GM18868 (cell line): ENCODE measurements at regions not wholly inside any gene's neighbourhood (a gene's known extent, or its start where the extent isn't known, plus 50 kb on each side); places are given as distances from the start of the nearest gene placed in this dataset.
"Not testable (repeated sequence)": the region's sequence is repeated elsewhere in the genome, so short reads cannot be mapped to it uniquely, and the experiment has no call there.

Experiments
- ATAC-seq: cut with Tn5 transposase; IDR thresholded peaks from one replicate; pipeline ENCODE4 v1.9.1; 2021; ENCODE audit warnings: mild to moderate bottlenecking, moderate library complexity; ENCODE audit not compliant: unreplicated experiment

DNA sequence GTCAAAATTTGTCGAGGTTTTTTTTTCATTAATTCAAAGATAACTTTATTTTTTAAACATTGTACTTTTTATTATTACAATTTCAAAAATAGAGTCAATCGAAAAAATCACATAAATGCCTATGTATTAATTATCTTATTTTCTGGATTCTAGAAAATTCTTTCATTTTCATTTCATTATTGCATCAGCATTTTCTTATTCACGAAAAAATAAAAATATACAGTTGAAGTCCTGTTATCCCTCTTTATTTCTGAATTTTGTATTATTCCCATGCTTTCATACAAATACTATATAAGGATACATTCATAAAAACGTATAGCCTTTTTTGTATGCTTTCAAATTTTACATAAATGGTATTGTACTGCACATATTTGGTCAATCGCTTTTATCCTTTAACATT is 681.0 kb upstream of the USP24 start:
- ATAC-seq, result no peak

DNA sequence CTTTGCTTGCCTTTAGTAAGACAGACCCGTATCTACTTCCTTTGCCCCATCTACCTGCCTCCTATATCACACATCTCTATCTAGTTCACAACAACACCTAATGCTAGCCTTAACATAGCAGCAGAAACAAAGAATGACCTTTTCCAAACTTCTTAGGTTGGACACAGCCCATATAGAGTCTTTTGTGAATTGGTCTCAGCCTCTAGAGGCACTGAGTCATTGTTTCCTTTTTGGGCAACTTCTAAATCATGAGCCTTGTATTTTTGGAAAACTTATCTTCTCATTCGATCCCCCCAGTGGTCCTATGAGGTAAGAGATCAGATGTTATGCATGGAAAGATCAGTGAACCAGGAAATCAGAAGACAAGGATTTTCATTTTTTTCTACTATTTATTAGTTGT is 679.4 kb upstream of the USP24 start:
- ATAC-seq, result no peak

DNA sequence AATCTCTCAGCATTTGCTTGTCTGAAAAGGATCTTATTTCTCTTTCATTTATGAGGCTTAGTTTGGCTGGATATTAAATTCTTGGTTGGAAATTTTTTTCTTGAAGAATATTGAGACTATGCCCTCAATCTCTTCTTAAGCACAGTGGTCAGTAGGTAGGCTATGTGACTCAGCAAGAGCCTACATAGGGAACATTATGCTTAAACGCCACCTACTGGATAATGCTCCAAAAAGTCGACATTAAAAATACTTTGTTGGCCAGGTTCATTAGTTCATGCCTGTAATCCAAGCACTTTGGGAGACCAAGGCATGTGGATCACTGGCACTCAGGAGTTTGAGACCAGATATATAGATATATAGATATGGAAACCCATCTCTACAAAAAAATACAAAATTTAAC is 678.0 kb upstream of the USP24 start:
- peak; percentile 50 for ATAC-seq

DNA sequence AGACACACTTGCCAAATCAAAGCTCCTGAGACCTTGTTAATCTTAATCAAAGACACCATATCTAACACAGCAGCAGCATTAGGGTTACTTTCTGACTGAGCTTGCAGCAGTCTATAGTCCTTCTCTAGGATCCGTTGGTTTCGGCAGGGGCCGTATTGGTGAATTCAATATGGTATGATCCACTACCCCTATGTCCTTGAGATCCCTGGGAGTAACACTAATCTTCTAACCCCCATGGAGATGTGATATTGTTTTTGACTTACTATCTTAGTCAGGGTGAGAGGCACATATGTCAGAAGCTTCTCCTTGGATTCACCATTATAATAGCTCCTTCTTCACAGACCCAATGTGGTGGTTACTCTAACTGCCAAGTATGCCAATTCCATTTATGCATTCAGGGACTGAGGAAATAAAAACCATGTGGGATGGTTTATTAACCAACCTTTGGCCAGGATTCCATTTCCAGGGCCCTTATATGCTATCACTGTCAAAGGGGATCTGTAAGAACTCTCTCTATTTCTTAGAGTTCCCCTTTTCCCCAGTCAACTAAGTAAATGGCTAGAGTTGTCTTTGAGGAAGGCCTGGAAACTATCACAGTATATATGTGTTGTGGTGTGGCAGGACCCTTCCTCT is 673.6 kb upstream of the USP24 start:
- ATAC-seq, result no peak

DNA sequence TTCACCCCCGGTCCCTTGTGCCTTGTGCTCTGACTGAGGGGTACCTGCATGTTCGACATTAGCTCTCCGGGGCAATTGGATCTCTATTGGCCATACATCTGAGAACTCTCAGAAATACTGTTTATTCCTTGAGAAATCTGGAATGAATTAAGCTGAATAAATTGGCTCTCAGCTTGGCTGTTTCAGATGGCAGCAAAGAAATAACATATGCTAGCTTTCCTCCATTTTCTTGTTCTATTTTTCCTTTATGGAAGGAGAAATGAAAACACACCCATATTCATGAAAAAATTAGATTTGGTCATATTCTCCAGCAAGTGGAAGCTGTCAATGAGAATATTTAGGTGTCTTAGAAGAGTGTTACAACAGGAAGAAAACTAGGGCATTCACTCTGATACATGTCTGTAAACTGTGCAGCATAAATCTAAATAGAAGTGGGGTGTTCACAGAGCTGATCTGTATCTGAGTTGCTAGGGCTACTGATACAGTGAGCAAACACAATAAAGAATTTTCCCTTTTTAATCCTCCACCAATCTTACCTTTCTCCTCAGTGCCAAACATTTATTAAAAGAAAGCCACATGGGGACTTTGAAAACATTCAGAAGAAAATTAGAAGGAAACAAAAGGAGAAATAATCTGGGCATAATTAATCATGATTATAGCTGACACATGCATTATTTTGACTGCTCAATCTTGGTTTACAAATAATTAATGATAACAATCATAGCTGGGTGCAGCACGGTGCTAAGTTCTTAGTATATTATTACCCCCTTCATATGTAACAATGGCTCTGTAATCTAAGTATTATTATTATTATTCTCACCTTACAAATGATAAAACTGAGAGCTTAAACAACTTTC is 671.9 kb upstream of the USP24 start:
- no peak for ATAC-seq

DNA sequence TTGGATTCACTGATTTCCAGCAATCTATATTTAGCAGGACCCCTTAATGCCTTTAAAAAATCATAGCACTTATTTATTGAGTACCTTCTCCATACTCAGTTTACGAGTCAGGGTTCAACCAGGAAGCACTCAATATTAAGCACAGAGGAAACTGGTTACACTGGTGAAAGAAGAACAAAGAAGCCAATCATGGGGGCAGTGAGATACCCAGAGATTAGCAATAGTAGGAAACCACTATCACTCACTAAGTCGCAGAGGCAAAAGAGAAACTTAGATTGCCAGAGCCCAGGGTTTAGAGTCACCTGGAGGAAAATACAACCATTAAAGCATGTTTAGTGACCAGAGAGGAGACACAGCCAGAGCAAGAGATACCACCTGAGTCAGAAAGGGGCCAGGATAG is 670.5 kb upstream of the USP24 start:
- ATAC-seq, result no peak

DNA sequence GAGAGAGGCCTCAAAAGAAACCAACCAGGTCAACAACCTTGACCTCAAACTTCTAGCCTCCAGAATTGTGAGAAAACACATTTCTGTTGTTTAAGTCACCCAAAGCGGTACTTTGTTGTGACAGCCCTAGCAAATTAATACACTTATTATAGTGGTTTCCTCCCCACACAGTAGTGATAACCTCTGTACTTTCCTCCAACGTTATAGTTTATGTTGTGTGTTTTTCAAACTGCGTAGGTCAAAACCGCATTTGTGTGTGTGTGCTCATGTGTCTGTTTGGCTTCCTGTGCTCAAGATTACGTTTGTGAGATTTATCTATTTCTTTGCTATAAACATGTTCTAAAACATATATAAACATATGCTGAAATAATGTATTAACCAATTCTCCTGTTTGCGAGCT is 667.8 kb upstream of the USP24 start:
- no peak for ATAC-seq

DNA sequence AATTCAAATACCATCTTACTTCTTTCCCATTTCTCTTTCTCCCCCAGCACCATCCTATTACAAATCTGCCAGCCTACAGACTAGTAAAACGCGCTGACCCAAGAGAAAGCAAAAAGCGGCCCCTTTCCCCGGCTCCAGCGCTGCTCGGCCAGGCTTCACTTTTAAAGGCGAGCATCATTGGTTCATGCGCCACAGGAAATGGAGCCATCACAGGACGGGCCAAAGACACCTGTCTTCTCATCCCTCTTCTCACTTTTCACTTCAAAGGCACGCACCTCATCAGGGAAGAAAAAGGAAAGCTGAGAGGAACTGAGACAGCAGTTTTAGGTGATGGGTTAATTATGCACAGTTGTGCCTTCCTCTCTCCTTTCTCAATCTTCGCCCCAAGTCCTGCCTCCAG is 664.2 kb upstream of the USP24 start:
- ATAC-seq, result no peak

DNA sequence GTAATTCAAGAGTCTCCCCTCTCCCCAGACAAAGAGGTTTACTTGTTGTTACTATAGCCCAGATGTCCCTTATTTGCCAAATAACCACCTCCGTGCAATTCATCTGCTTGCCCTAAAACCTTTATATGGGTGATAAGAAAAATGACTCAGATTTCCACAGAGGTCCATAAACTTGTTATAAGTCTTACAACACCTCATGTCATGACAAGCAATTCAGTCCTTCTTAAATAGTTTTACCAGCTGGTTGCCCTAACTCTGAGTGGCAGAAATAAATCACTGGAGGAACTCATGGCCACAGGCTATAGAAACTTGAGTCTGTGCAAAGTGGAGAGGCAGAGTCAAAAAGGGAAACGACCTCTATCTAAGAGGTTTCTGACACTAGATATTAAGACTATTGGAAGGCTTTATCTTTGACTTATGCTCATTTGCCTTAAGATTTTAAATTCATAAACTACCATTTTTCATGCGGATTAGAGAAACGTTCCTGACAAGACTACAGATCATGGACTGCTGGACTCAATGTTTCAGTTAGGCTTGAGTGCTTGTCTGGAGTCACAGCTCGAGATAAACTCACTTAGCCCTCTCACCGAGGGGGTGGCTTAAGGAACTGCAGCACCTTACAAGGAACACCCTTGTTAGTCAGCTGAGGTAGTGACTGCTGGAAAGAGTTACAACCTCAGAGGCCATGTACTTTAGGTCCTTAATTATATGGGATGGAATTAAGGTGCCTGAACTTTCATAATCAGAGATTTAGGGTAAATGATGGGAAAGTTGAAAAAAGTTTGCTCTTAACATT is 662.5 kb upstream of the USP24 start:
- no peak for ATAC-seq

DNA sequence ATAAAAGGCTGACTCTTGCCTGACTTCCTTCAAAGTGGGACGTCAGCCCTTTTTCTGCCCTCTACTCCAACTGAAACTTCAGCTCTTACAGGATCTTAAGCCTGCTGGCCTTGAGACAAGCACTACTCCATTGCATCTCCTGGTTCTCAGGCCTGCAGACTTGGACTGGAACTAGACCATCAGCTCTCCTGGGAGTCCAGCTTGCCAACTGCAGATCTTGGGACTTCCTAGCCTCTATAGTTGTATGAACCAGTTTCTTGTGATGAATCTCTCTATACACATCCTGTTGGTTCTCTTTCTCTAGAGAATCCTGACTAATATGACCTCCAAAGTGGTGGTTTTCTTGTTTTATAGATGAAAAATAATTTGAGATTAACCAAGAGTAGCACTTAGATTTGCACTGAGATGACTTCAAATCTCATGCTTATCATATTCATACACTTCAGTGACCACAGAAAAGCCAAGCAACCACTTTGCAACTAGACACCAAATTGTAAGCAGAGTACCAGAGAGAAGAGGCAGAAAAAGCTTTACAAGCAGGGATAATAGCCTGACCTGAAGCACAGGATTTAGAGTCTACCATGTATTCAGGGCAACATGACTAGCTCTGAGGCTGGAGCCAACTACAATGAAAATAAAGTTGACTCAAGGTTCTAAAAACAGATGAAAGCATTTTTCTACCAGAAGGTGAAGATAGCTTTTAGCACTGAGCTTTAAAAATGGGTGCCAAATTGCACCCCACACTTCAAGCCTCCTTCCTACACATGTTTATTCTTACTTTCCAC is 661.3 kb upstream of the USP24 start:
- ATAC-seq, result no peak

DNA sequence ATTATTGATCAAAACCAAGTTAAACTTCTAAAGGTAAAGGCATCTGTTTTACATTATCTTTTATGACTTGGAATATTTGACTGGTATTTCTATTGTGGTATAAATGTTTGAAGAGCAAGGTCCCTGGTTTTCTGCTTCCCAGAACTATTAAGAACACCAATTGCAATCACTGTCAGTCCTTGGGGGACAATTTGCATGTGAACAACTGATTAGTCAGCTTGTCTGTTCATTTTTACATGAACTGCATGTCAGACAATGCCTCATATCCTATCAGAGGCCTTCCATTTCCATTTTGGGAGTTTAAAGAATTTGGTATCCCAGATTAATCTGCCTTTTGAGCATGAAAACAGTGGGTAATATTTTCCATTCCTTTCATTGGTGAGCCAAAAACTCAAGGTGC is 654.9 kb upstream of the USP24 start:
- no peak for ATAC-seq

DNA sequence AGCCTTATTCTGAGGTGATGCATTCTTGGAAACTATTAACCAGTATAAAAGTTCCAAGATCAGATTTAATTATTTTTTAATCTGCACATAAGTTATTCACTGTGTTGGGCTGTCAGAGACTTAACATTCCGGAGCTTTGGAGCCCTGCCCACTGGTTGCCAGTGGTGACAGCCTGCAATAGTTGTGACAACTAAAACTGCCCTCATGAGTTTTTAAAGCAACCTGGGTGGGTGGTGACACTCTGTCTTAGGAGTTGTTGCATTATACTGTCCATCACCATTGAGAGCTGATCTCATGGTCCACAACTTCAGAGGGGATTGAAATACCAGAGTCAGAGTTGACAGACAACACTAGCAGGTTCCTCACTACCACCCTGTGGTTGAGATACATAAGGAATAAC is 653.9 kb upstream of the USP24 start:
- ATAC-seq, result no peak

DNA sequence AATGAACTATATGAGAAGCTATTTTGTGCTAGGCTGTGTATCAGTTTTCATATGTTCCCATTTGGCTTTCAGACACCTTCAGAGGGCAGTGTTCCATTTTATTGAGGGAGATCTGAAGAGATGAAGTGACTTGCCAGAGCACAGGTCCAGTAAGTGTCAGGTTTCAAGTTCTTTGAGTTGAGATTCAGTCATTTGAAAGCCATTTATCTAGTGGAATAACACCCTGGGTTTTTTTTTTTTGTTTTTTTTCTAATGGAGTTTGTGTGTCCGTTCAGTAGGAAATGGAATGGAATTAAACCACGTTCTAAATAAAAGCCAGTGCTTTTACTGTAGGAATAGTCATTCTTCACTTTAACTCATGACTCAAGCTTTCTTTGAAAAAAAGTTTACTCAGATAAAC is 652.9 kb upstream of the USP24 start:
- no peak for ATAC-seq

DNA sequence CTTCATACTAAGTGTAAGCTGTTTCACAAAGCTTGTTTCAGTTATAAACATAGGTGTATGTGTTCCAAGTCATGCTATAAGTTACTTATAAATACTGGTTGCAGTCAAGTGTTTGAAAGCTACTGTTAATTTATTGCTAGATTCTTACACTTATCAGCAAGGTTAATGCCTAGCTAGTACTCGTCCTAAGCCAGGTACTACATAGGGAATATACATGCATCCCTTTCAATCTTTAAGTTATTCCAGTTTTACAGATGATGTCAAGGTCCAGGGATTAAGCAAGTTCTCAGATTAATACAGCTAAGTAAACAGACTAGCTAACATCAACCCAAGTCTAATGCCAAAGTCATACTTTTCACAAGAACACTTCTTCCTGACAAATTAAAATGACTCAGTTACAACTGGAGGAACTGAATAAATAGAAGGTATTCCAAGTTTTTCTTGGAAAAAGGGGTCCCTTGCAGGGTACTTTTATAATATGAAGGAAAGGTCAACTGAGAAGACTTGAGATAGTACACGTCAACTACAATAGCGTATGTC is 652.2 kb upstream of the USP24 start:
- ATAC-seq, result no peak

DNA sequence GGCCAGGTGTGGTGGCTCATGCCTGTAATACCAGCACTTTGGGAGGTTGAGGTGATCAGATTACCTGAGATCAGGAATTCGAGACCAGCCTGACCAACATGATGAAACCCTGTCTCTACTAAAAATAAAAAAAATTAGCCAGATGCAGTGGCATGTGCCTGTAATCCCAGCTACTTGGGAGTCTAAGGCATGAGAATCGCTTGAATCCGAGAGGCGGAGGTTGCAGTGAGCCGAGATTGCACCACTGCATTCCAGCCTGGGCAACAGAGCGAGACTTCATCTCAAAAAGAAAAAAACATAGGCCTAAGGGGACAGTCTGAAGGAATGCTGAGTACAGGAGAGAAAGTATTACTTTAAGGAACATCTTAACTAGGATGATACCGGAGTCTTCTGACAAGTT is 650.6 kb upstream of the USP24 start:
- not testable (repeated sequence) for ATAC-seq

DNA sequence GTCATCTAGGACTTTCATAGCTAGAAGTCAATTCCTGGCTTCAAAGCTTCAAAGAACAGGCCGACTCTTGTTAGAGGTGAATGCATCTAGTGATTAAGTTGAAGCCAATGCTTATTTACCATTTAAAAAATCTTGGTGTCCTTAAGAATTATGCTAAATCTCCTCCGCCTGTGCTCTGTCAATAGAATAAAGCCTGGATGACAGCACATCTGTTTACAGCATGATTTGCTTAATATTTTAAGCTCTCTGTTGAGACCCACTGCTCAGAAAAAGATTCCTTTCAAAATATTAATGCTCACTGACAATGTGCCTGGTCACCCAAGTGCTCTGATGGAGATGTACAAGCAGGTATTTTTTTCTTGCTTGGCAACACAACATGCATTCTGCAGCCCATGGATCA is 649.1 kb upstream of the USP24 start:
- ATAC-seq, result no peak

DNA sequence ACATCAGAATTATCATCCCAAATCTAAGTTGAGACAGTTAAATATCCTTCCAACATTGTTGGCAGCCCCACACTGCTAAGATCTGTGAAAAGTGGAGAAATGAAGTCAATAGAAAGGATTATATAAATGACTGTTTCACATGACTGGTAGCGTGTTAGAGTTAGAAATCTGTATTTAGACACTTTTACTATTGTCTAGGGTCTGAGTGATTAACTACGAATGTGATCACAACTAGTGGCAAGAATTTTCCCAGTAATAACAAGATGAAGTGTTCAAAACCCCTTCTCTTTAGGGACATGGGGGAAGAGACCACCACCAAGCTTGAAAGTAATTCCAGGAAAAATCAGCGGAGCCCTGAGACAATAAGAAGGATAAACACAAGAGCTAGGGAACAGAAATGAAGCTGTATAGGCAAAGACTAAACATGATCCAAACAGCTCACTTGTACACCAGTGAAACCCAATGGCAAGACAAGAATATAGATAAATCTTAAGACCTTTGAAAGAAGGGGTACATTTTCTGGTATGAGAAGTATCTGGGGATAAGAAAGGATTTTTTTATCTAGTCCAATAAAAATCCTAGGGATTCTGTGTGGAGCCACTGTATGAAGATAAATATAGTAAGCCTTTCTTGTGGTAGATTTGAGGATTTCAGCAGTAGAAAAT is 646.6 kb upstream of the USP24 start:
- no peak for ATAC-seq

DNA sequence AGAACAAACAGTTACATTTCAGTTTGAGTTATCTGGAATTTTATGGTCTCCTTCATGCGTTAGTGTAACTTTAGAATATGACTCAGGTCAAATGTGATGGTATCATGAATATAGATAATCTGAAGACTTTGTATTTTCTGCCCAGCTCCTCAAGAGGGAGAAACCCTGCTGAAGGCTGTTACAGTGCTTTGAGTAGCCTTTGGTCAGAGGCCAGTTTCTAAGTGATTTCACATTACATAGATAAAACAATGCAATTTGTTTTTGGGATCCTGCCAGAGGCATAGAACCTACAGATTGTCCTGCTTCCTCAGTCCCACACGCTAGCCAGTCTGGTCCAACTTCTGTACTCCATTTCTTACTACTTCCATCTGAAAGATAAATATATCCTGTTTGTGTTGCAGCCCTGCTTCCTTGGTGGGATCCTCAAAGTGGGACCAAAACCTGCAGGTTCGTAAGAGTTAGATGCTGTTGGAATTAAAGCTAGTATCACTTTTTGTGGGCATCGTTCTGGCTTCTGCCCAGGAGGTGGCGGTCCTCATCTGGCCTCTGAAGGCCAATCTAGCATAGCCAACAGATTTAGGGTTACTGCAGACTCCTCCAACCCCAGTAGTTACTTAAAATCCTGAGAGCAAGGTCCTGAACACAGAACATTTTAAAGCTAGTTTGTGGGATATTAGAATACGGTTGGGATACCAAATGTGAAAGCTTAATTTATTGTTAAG is 645.8 kb upstream of the USP24 start:
- ATAC-seq, result no peak

DNA sequence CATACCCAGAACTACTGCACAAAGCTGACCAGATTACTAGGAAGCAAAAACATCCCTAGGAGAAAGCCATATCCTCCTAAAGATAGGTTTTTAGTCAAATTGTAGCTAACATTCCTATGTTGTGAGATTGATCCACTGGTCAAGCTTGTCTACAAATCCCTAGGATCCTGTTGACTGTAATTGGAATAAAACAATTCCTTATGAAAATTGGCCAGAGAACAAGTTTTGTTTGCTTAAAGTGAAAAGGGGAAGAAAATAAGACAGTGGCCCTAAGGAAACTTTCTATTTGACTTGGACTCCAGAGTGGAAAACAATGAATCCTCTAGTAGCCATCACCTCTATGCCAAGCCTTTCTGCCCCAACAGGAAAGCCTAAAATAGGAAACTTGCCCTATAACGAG is 645.2 kb upstream of the USP24 start:
- no peak for ATAC-seq

DNA sequence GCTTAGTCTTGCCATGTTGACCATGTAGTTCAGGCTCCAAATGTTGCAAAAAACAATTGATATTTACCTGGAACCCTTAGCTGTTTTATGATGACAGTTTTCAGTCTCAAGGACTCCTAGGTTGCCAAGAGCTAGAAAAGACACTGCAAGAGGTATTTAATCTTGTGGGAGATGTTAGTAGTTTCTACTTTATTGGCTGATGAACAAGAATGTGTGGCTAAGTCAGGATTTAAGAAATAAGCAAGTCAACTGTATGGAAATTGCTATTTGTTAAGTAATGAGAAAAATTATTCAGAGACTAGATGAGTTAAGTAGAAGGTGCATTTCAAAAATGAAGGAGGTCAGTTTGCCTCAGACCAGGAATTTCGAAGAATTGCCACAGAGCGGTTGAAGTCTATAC is 639.7 kb upstream of the USP24 start:
- ATAC-seq, result no peak
